Astrocyte of the spinal cord (primary cell): ENCODE measurements at regions not wholly inside any gene's neighbourhood (a gene's known extent, or its start where the extent isn't known, plus 50 kb on each side); places are given as distances from the start of the nearest gene placed in this dataset.

Experiments used
- DNase-seq: peaks from one replicate; pipeline ENCODE4 v3.0.0; 2011; ENCODE audit warnings: low read depth, low spot score
- H3K4me3 ChIP-seq: 2 replicates; pipeline ENCODE4 v1.5.1; 2011; ENCODE audit warnings: low read depth, mild to moderate bottlenecking, low read length, moderate library complexity
- in situ Hi-C: cut with HindIII; loops from 2 replicates; pipeline ENCODE4 v1.10.0; 2017; ENCODE audit warnings: low sequenced_read_pairs
- TF ChIP-seq, protein P1 (sequence below): IDR thresholded peaks from 2 replicates; pipeline ENCODE4 v1.5.1; 2012; ENCODE audit warnings: low read depth, mild to moderate bottlenecking, low read length, inconsistent platforms

GRCh38 chr14:104316723-104317491 lies 178.5 kb downstream of the KIF26A start:
- no peak overlapping the region for H3K4me3 ChIP-seq
- no peak for DNase-seq
- in situ Hi-C loops = no loop called here
- TF ChIP-seq, protein P1, sequence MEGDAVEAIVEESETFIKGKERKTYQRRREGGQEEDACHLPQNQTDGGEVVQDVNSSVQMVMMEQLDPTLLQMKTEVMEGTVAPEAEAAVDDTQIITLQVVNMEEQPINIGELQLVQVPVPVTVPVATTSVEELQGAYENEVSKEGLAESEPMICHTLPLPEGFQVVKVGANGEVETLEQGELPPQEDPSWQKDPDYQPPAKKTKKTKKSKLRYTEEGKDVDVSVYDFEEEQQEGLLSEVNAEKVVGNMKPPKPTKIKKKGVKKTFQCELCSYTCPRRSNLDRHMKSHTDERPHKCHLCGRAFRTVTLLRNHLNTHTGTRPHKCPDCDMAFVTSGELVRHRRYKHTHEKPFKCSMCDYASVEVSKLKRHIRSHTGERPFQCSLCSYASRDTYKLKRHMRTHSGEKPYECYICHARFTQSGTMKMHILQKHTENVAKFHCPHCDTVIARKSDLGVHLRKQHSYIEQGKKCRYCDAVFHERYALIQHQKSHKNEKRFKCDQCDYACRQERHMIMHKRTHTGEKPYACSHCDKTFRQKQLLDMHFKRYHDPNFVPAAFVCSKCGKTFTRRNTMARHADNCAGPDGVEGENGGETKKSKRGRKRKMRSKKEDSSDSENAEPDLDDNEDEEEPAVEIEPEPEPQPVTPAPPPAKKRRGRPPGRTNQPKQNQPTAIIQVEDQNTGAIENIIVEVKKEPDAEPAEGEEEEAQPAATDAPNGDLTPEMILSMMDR = no peak

DNA sequence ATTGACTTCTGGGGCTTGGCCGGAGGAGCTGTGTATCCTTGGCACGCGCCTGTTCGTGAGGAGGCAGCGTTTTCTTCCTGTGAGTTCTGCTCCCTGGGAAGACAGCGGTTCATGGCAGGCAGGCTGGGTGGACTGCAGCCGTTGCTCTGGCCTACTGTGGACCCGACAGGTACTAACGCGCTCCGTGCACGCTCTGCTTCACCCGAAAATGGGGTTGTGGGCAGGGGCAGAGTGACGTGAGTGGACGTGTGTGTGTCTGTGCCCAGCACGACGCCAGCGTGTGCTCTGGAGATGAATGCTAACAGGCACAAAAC lies 179.1 kb downstream of the KIF26A start:
- no peak for DNase-seq
- in situ Hi-C loops = no loop called here
- no peak overlapping the region for H3K4me3 ChIP-seq
- TF ChIP-seq, protein P1 = no peak

GRCh38 chr14:104317975-104318557 lies 179.7 kb downstream of the KIF26A start:
- H3K4me3 ChIP-seq = no peak overlapping the region
- TF ChIP-seq, protein P1 = no peak
- in situ Hi-C loops = no loop called here
- no peak for DNase-seq

DNA sequence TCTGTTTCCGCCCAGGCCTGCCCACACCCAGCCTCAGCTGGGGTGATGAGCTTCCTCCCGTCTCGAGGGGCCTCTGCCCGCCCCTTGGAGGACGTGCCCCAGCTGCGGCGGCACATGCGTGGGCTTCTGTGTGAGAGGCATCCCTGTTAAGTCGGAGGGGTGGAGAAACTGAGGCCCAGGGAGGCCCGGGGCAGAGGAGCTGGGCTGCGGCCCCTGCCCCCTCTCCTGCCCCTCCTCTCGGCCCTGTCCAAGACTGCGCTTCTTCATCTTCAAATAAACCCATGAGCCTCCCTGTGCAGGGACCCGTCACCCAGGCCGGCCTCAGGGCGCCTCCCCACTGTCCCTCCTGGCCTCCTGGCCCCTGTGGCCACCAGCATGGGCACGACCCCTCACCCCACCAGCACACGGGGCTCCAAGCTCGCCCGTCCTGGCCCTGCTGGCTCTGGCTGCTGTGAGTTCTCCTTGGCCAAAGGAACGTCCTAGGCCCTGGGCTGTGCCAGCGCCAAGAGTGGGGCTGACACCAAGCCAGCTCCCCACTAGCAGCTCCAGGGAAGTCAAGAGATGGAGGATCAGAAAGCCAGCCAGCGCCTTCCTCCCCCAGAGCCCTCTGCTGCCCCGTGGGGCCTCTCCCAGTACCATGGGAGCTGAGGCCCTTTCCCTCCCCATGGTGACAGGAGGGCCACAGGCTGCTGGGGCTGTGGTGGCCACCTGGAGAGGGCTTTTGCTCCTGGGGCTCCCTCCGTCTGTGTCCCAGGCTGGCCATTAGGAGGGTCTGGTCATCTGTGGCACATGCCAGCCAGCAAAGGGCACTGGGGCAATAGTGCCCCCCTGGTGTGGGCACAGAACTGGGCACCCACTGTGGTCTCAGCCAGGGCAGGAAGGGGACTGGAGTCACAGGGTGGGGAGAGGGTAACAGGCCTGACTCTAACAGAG lies 180.4 kb downstream of the KIF26A start:
- in situ Hi-C loops = no loop called here
- no peak overlapping the region for H3K4me3 ChIP-seq
- DNase-seq = no peak
- TF ChIP-seq, protein P1 = no peak

GRCh38 chr14:104319491-104320241 lies 181.3 kb downstream of the KIF26A start:
- in situ Hi-C loops = no loop called here
- DNase-seq = no peak
- H3K4me3 ChIP-seq = no peak overlapping the region
- TF ChIP-seq, protein P1 = no peak

DNA sequence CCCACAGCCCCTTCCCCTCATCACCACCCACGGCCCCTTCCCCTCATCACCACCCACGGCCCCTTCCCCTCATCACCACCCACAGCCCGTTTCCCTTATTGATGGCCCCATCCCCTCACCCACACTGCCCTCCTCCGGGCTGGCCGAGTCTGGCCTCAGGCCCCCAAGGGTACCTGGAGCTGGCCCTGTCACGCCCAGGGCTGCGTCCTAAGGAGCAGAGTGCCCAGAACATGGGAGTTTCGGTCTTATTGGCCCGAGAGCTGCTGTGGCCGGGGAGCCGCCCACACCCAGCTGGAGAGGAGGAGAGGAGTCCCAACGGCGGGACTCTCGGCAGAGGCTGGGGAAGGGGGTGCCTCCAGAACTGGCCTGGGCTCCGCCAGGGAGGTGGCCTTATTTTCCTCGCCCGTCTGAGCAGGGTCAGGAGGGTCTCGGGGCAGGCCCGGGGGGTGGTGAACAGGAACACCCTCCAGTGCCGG lies 182.3 kb downstream of the KIF26A start:
- no peak overlapping the region for H3K4me3 ChIP-seq
- TF ChIP-seq, protein P1 = no peak
- in situ Hi-C loops = no loop called here
- no peak for DNase-seq
